Hippocampal formation (tissue), 2 donors: ENCODE measurements at regions not wholly inside any gene's neighbourhood (a gene's known extent, or its start where the extent isn't known, plus 50 kb on each side); places are given as distances from the start of the nearest gene placed in this dataset.
"Not testable (repeated sequence)": the region's sequence is repeated elsewhere in the genome, so short reads cannot be mapped to it uniquely, and the experiment has no call there.

Experiments used
- DNase-seq, 2 donors: peaks; one replicate each; lab custom pipeline; 2025; lab: John Stamatoyannopoulos, UW

GRCh38 chr2:176574484-176575236 lies 305.4 kb downstream of the MTX2 start:
- DNase-seq: no peak

GRCh38 chr2:176575237-176575744 lies 306.0 kb downstream of the MTX2 start:
- DNase-seq: no peak

GRCh38 chr2:176577054-176577453 lies 307.8 kb downstream of the MTX2 start:
- no peak for DNase-seq

- DNase-seq: not testable (repeated sequence)
Measured at GRCh38 chr2:176578292-176578691, 309.1 kb downstream of the MTX2 start.

GRCh38 chr2:176579608-176580007 lies 310.4 kb downstream of the MTX2 start:
- no peak for DNase-seq

GRCh38 chr2:176581557-176582165 lies 312.4 kb downstream of the MTX2 start:
- no peak for DNase-seq

- no peak for DNase-seq
Measured at GRCh38 chr2:176582176-176582575, 312.9 kb downstream of the MTX2 start.

- no peak for DNase-seq
Measured at GRCh38 chr2:176582990-176583481, 313.8 kb downstream of the MTX2 start.

GRCh38 chr2:176583607-176584006 lies 314.4 kb downstream of the MTX2 start:
- DNase-seq: no peak

GRCh38 chr2:176584333-176584732 lies 315.1 kb downstream of the MTX2 start:
- DNase-seq: no peak

GRCh38 chr2:176585291-176585690 lies 316.0 kb downstream of the MTX2 start:
- DNase-seq: no peak

GRCh38 chr2:176585791-176586190 lies 316.5 kb downstream of the MTX2 start:
- no peak for DNase-seq

GRCh38 chr2:176589287-176589686 lies 320.0 kb downstream of the MTX2 start:
- no peak for DNase-seq

GRCh38 chr2:176589825-176590440 lies 320.7 kb downstream of the MTX2 start:
- DNase-seq: no peak

GRCh38 chr2:176592216-176592615 lies 323.0 kb downstream of the MTX2 start:
- no peak for DNase-seq

- no peak for DNase-seq
Measured at GRCh38 chr2:176595986-176596385, 326.7 kb downstream of the MTX2 start.

- DNase-seq: no peak
Measured at GRCh38 chr2:176597916-176598315, 328.7 kb downstream of the MTX2 start.

- DNase-seq: no peak
Measured at GRCh38 chr2:176598351-176598750, 329.1 kb downstream of the MTX2 start.

- no peak for DNase-seq
Measured at GRCh38 chr2:176599796-176600485, 330.7 kb downstream of the MTX2 start.

GRCh38 chr2:176601066-176601465 lies 331.8 kb downstream of the MTX2 start:
- no peak for DNase-seq

GRCh38 chr2:176612036-176612435 lies 342.8 kb downstream of the MTX2 start:
- no peak for DNase-seq

GRCh38 chr2:176612736-176613135 lies 343.5 kb downstream of the MTX2 start:
- no peak for DNase-seq
